ENCODE measurements at regions not wholly inside any gene's neighbourhood (a gene's known extent, or its start where the extent isn't known, plus 50 kb on each side); places are given as distances from the start of the nearest gene placed in this dataset.

GRCh38 chr5:30499402-30499801, 694.1 kb upstream of the CDH6 start:
- TF ChIP-seq, protein P1, sequence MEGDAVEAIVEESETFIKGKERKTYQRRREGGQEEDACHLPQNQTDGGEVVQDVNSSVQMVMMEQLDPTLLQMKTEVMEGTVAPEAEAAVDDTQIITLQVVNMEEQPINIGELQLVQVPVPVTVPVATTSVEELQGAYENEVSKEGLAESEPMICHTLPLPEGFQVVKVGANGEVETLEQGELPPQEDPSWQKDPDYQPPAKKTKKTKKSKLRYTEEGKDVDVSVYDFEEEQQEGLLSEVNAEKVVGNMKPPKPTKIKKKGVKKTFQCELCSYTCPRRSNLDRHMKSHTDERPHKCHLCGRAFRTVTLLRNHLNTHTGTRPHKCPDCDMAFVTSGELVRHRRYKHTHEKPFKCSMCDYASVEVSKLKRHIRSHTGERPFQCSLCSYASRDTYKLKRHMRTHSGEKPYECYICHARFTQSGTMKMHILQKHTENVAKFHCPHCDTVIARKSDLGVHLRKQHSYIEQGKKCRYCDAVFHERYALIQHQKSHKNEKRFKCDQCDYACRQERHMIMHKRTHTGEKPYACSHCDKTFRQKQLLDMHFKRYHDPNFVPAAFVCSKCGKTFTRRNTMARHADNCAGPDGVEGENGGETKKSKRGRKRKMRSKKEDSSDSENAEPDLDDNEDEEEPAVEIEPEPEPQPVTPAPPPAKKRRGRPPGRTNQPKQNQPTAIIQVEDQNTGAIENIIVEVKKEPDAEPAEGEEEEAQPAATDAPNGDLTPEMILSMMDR (IDR thresholded peaks at IDR 0.05): no peak
- TF ChIP-seq POLR2A (IDR thresholded peaks at IDR 0.05) (no peak), POLR2AphosphoS5 (IDR thresholded peaks at IDR 0.05) (no peak)
